VCaP (cell line): ENCODE measurements at regions not wholly inside any gene's neighbourhood (a gene's known extent, or its start where the extent isn't known, plus 50 kb on each side); places are given as distances from the start of the nearest gene placed in this dataset.
"Not testable (repeated sequence)": the region's sequence is repeated elsewhere in the genome, so short reads cannot be mapped to it uniquely, and the experiment has no call there.

Experiments
- H3K27ac ChIP-seq: fragments of 450-650 bp; 2 replicates; pipeline ENCODE4 v1.5.1; 2017
- TF ChIP-seq, protein P1 (sequence below): fragments of 450-650 bp; conservative IDR thresholded peaks from 2 replicates; pipeline ENCODE4 v1.5.1; 2017; ENCODE audit warnings: mild to moderate bottlenecking, moderate library complexity

DNA sequence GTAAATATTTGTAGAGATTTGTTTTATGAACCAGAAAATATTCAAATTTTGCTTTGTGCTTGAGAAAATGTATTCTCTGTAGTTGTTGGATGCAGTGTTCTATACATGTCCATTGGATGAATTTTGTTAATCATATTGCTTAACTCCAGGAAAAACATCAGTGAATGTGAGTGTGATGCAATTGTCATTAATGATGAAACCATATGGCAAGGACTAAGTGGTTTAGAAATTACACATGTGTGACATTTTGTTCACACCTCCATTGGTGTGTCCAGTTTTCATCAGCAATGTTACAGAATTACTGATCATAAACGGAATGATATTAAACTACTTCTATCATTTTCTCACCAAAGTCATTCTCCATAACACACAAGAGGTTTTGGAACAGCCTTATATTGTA lies 151.8 kb upstream of the ST6GALNAC5 start:
- H3K27ac ChIP-seq = no peak overlapping the region
- TF ChIP-seq, protein P1, sequence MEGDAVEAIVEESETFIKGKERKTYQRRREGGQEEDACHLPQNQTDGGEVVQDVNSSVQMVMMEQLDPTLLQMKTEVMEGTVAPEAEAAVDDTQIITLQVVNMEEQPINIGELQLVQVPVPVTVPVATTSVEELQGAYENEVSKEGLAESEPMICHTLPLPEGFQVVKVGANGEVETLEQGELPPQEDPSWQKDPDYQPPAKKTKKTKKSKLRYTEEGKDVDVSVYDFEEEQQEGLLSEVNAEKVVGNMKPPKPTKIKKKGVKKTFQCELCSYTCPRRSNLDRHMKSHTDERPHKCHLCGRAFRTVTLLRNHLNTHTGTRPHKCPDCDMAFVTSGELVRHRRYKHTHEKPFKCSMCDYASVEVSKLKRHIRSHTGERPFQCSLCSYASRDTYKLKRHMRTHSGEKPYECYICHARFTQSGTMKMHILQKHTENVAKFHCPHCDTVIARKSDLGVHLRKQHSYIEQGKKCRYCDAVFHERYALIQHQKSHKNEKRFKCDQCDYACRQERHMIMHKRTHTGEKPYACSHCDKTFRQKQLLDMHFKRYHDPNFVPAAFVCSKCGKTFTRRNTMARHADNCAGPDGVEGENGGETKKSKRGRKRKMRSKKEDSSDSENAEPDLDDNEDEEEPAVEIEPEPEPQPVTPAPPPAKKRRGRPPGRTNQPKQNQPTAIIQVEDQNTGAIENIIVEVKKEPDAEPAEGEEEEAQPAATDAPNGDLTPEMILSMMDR = no peak

DNA sequence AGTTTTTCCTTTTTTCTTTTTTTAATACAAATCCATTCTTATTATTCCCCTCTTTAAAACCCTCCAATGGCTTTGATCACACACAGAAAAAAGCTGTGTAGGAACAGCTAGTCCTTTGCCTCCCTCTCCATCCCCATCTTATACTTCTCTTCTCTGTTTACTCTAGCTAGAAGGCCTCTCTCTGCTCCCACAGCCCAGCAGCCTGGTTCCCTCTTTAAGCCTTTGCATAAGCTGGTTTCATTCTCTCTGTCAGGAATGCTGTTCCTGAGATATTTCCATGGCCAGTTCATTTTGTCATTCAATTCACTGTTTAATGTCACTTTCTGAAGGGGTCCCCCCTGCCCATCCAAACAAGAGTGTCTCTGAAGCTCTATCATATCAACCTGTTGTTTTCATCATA lies 143.3 kb upstream of the ST6GALNAC5 start:
- TF ChIP-seq, protein P1 = no peak

DNA sequence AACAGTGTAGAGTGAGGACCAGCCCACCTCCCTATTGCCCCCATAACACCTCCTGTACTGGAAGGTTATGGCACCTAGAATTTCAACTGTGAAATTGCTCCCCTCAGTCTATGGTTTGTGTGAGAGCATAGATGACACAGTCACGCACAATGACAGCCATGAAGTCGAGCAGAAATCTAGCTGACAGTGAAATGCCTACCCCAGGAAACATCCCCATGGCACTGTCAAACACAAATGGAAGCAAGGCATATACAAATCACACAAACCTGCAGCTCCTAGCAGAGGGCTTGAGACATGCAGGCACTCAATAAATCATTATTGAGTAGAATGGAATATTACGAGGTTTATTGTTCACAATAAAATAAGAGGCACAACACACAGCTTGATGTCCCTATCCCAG lies 142.5 kb upstream of the ST6GALNAC5 start:
- TF ChIP-seq, protein P1 = no peak
- H3K27ac ChIP-seq = no peak overlapping the region

More for the DNA sequence above, 143.3 kb upstream of the ST6GALNAC5 start:
- H3K27ac ChIP-seq = no peak overlapping the region

DNA sequence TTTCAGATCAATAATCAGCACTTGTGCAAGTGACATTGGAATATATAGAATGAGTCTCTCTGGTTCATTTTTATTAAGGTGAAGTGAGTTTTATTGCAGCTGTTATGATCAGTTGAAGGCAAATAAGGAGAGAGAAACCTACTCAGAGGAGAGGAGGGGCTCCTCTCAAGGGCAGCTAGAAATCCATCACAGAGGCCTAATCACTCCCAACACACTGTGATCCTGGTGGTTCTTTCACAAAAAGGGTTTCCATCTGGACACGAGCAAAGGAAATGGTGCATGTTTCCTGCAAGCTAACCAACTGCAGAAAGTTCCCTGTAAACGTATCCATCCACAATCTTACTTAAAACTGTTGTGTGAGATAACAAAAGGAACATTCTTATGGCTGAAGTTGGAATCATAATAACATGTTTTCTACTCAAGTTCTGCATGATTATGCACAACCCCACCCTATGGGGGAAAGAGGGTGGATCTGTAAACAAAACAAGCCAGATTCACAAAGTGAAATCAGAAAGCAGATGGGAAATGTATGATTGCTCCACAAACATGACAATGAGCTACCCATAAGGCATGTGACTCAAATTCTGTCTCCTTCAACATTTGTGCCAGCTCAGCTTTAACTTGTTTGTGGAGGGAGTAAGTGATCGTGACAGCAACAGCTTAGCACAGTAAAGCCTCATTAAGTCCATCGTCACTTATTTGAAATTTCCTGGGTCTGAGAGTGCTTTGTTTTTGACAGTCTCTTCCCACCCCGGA lies 141.2 kb upstream of the ST6GALNAC5 start:
- H3K27ac ChIP-seq = no peak overlapping the region

DNA sequence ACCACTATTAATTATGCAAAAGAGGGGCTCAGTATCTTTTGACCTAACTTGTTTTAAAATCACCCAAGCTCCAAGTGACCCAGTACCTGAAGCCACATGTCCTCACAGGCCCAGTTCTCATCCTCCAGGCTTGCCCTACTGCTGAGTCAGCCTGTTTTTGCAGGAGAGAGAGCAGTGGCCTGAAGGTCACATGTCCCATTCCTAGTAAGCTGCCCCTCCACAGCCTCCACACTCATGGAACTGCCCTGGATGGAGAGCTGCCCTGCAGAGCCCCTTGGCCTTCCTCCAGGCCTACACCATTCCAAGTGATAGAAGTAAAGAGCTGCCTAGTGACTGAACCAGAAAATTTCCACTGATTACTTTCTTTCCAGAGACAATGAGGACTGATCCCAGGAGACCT lies 139.8 kb upstream of the ST6GALNAC5 start:
- H3K27ac ChIP-seq = no peak overlapping the region

More for the DNA sequence above, 141.2 kb upstream of the ST6GALNAC5 start:
- TF ChIP-seq, protein P1 = no peak

DNA sequence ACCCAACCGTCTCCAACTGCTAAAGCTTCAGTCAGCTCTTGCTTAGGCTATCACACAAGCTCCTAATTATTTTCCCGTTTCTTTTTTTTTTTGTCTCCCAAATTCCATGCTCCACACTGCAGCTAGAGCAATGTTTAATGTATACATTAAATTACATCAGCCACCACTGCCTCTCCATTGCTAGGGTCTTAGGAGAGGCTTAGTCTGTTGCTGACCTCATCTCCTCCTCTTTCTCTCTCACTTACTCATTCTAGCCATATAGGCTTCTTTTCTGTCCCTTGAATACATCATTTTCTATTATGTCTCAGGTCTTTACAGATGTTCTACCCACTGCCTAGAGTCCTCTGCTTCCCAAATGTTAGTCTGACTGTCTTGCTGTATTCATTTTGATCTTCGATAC lies 138.1 kb upstream of the ST6GALNAC5 start:
- H3K27ac ChIP-seq = no peak overlapping the region
- TF ChIP-seq, protein P1 = no peak

More for the DNA sequence above, 139.8 kb upstream of the ST6GALNAC5 start:
- TF ChIP-seq, protein P1 = no peak

DNA sequence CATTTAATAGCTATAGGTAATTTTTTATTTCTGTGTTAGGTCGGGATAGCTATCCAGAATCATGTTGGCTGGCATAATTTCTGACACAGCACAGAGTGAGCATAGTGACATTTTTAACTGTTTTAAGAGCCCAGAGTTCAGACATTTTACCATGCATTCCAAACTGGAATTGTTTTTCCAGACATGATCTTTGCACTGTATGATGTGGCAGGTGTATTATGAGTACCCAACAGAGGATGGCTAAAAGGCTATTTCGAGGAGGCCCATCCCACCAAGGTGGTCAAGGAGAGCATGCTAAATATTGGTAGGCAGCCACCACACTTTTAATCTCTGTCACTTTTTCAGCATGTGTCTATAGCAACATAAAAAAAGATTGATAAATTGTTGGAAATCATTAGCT lies 137.3 kb upstream of the ST6GALNAC5 start:
- TF ChIP-seq, protein P1 = no peak
- H3K27ac ChIP-seq = no peak overlapping the region

DNA sequence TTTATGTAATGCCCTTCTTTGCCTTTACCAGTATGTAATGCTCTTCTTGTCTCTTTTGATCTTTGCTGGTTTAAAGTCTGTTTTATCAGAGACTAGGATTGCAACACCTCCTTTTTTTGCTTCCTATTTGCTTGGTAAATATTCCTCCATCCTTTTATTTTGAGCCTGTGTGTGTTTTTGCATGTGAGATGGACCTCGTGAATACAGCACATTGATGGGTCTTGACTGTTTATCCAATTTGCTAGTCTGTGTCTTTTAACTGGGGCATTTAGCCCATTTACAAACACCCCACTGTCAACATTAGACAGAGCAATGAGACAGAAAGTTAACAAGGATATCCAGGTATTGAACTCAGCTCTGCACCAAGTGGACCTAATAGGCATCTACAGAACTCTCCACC lies 128.9 kb upstream of the ST6GALNAC5 start:
- H3K27ac ChIP-seq = not testable (repeated sequence)

DNA sequence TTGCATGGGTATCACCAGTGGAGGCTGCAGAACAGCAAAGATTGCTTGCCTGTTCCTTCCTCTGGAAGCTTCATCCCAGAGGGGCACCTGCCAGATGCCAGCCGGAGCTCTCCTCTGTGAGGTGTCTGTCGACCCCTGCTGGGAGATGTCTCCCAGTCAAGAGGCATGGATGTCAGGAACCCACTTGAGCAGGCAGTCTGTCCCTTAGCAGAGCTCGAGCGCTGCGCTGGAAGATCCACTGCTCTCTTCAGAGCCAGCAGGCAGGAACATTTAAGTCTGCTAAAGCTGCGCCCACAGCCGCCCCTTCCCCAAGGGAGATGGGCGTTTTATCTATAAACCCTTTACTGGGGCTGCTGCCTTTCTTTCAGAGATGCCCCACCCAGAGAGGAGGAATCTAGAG lies 126.3 kb upstream of the ST6GALNAC5 start:
- H3K27ac ChIP-seq = not testable (repeated sequence)
